Kidney (tissue), 13 donors: ENCODE measurements at regions not wholly inside any gene's neighbourhood (a gene's known extent, or its start where the extent isn't known, plus 50 kb on each side); places are given as distances from the start of the nearest gene placed in this dataset.

Experiments used
- DNase-seq, 5 donors: peaks; one replicate each; pipeline ENCODE4 v3.0.0-alpha.2; 2013 to 2020
- FAIRE-seq: peaks from 2 replicates; lab custom pipeline; 2012; peaks lifted over from hg19 to GRCh38; lab: Jason Lieb, UNC
- H3K27ac ChIP-seq, 2 donors: one replicate each; pipeline ENCODE4 v1.7.0; 2013; ENCODE audit warnings: low read depth in 2 of 2, low read length in 2 of 2, inconsistent platforms in 1 of 2
- H3K27me3 ChIP-seq: one replicate; pipeline ENCODE4 v1.7.1; 2013; ENCODE audit warnings: low read length, inconsistent platforms; ENCODE audit not compliant: control insufficient read depth, insufficient read depth
- H3K36me3 ChIP-seq, 3 donors: one replicate each; pipeline versions ENCODE4 v1.7.0 to v1.7.1; 2013; ENCODE audit warnings: low read length in 3 of 3, control low read depth in 1 of 3, inconsistent platforms in 1 of 3; ENCODE audit not compliant: insufficient read depth in 3 of 3, control insufficient read depth in 2 of 3
- H3K4me1 ChIP-seq, 3 donors: one replicate each; pipeline versions ENCODE4 v1.7.0 to v1.7.1; 2013; ENCODE audit warnings: low read length in 3 of 3, inconsistent platforms in 1 of 3, low read depth in 1 of 3; ENCODE audit not compliant: control insufficient read depth in 2 of 3, insufficient read depth in 2 of 3
- H3K4me3 ChIP-seq, 3 donors: one replicate each; pipeline versions ENCODE4 v1.7.0 to v1.8.1; 2013; ENCODE audit warnings: low read length in 3 of 3, control low read depth in 1 of 3, inconsistent platforms in 1 of 3
- H3K9ac ChIP-seq, 3 donors: one replicate each; pipeline versions ENCODE4 v1.7.0 to v1.7.1; 2013; ENCODE audit warnings: low read length in 3 of 3, control low read depth in 1 of 3, inconsistent platforms in 1 of 3
- H3K9me3 ChIP-seq, 3 donors: one replicate each; pipeline versions ENCODE4 v1.7.0 to v1.7.1; 2013; ENCODE audit warnings: low read length in 3 of 3, control low read depth in 1 of 3, inconsistent platforms in 1 of 3; ENCODE audit not compliant: control insufficient read depth in 2 of 3, insufficient read depth in 1 of 3
- CTCF ChIP-seq: IDR thresholded peaks from 3 replicates; pipeline ENCODE4 v1.5.1; 2012; ENCODE audit warnings: mild to moderate bottlenecking, moderate library complexity, borderline replicate concordance; ENCODE audit not compliant: insufficient read depth; ENCODE audit errors: extremely low read depth
- intact Hi-C: fragments of 100-400 bp; cut with DNase I; formaldehyde crosslinking; loops from one replicate; pipeline ENCODE4 v1.11.1; 2022
- donor health status: control.
- donor health status: control.
- donor health status: control.
- donor health status: control.
- donor health status: control.
- donor health status: DM: yes; HTN: yes; CAD: no.
- donor health status: Normal renal cell carcinoma (clear cell type).

- no peak overlapping the region for H3K4me3 ChIP-seq
- no peak for TF ChIP-seq CTCF
- DNase-seq (peak in 1 of 5 donors; percentile 63), FAIRE-seq (no peak)
- H3K27me3 ChIP-seq: no peaks in the 10 kb centered on the region
- H3K36me3 ChIP-seq: no peaks in the 10 kb centered on the region
- H3K9ac ChIP-seq: no peak overlapping the region
- intact Hi-C loops: no loop called here
- H3K27ac ChIP-seq: peak overlapping the region in 1 of 2 donors; percentile 64
- H3K4me1 ChIP-seq: peaks cover 0 to 4% (median 4%) of the 10 kb centered on the region in 3 donors
- H3K9me3 ChIP-seq: no peaks in the 10 kb centered on the region
Observed at GRCh38 chr5:82384034-82384750, 106.0 kb upstream of the RPS23 start.

- peaks cover 0 to 4% (median 0%) of the 10 kb centered on the region in 3 donors for H3K4me1 ChIP-seq
- intact Hi-C loops: no loop called here
- H3K27me3 ChIP-seq: no peaks in the 10 kb centered on the region
- H3K36me3 ChIP-seq: no peaks in the 10 kb centered on the region
- no peak for DNase-seq
- no peak overlapping the region for H3K4me3 ChIP-seq
- no peak overlapping the region for H3K9ac ChIP-seq
- no peak overlapping the region for H3K27ac ChIP-seq
- TF ChIP-seq CTCF: no peak
- H3K9me3 ChIP-seq: no peaks in the 10 kb centered on the region
- FAIRE-seq: no peak
Observed at GRCh38 chr5:82381591-82381990, 103.4 kb upstream of the RPS23 start.

- no peaks in the 10 kb centered on the region for H3K4me1 ChIP-seq
- FAIRE-seq (no peak), DNase-seq (no peak)
- no peaks in the 10 kb centered on the region for H3K9me3 ChIP-seq
- no peaks in the 10 kb centered on the region for H3K36me3 ChIP-seq
- H3K9ac ChIP-seq: no peak overlapping the region
- no peak overlapping the region for H3K27ac ChIP-seq
- no peak overlapping the region for H3K4me3 ChIP-seq
- no peak for TF ChIP-seq CTCF
- intact Hi-C loops: no loop called here
- no peaks in the 10 kb centered on the region for H3K27me3 ChIP-seq
Observed at GRCh38 chr5:82376307-82376706, 98.2 kb upstream of the RPS23 start.
